Endothelial cell of umbilical vein (primary cell): ENCODE measurements at regions not wholly inside any gene's neighbourhood (a gene's known extent, or its start where the extent isn't known, plus 50 kb on each side); places are given as distances from the start of the nearest gene placed in this dataset.

Experiments used
- BruUV-seq: library from RNA; stranded (reverse); fragments of 400-500 nt; replicated peaks from 2 replicates; lab custom pipeline; 2021; lab: Mats Ljungman, UMichigan
- CTCF ChIA-PET: fragments of 300-600, 350-600 bp; sonication (Branson Sonifier 250); formaldehyde crosslinking; loops from one replicate; lab custom pipeline; 2021; ENCODE audit warnings: antibody characterized with exemption, inconsistent platforms; lab: Charles Lee
- POLR2A ChIA-PET: fragments of 300-600, 350-600 bp; sonication (Branson Sonifier 250); formaldehyde crosslinking; loops from one replicate; lab custom pipeline; 2021; ENCODE audit warnings: antibody characterized with exemption, inconsistent platforms; lab: Charles Lee
- DNase-seq: peaks from one replicate; pipeline ENCODE4 v3.0.0-alpha.2; 2011; ENCODE audit warnings: low read depth, low spot score
- FAIRE-seq: peaks from 2 replicates; lab custom pipeline; 2011; peaks lifted over from hg19 to GRCh38; lab: Jason Lieb, UNC
- H2AFZ ChIP-seq: 2 replicates; pipeline ENCODE4 v1.6.0; 2012; ENCODE audit warnings: low read depth, low read length, control low read depth, inconsistent platforms
- H3K27ac ChIP-seq: 2 replicates; pipeline ENCODE4 v1.5.1; 2011; ENCODE audit warnings: low read depth, mild to moderate bottlenecking, control low read depth, low read length, moderate library complexity; ENCODE audit not compliant: insufficient read depth
- H3K27me3 ChIP-seq, 2 experiments: 2 replicates each; pipeline versions ENCODE4 v1.6.0 to v1.6.1; 2011; ENCODE audit warnings: low read length in 2 of 2, mixed read lengths in 1 of 2; ENCODE audit not compliant: control insufficient read depth in 2 of 2, insufficient read depth in 2 of 2
- H3K36me3 ChIP-seq, 2 experiments: 2 replicates in 1 of 2; 3 replicates in 1 of 2; pipeline ENCODE4 v1.5.1; 2011; ENCODE audit warnings: low read length in 2 of 2, mild to moderate bottlenecking in 1 of 2, moderate library complexity in 1 of 2; ENCODE audit not compliant: control insufficient read depth in 2 of 2, insufficient read depth in 2 of 2; ENCODE audit errors: extremely low read depth in 1 of 2
- H3K4me1 ChIP-seq: 3 replicates; pipeline ENCODE4 v1.5.1; 2011; ENCODE audit warnings: mild to moderate bottlenecking, low read length; ENCODE audit not compliant: control insufficient read depth, insufficient read depth; ENCODE audit errors: extremely low read depth
- H3K4me2 ChIP-seq: 2 replicates; pipeline ENCODE4 v1.6.1; 2011; ENCODE audit warnings: low read length, control low read depth, mixed read lengths; ENCODE audit not compliant: insufficient read depth
- H3K4me3 ChIP-seq, 3 experiments: fragments of 200-600 bp in 1 of 3; sonication (generic), shearing (Covaris generic) in 1 of 3; replicated peaks in 1 of 3; 2 replicates each; pipeline ENCODE4 v1.5.1; 2011 to 2016; ENCODE audit warnings: control low read depth in 3 of 3, low read length in 3 of 3, mild to moderate bottlenecking in 2 of 3, inconsistent platforms in 1 of 3, low read depth in 1 of 3, moderate library complexity in 1 of 3; ENCODE audit not compliant: insufficient read depth in 1 of 3
- H3K79me2 ChIP-seq: 2 replicates; pipeline ENCODE4 v1.6.0; 2012; ENCODE audit warnings: low read length, inconsistent platforms; ENCODE audit not compliant: control insufficient read depth, insufficient read depth
- H3K9ac ChIP-seq: replicated peaks from 2 replicates; pipeline ENCODE3; 2011; ENCODE audit warnings: low read length, control low read depth; ENCODE audit not compliant: insufficient read depth; ENCODE audit errors: extremely low read depth
- H3K9me1 ChIP-seq: replicated peaks from 3 replicates; pipeline ENCODE4 v1.6.0; 2011; ENCODE audit warnings: mild to moderate bottlenecking, low read length; ENCODE audit not compliant: control insufficient read depth, insufficient read depth; ENCODE audit errors: extremely low read depth
- H3K9me3 ChIP-seq: replicated peaks from 2 replicates; pipeline ENCODE4 v1.5.1; 2012; ENCODE audit warnings: low read length, inconsistent platforms; ENCODE audit not compliant: control insufficient read depth, insufficient read depth
- H4K20me1 ChIP-seq: replicated peaks from 2 replicates; pipeline ENCODE3; 2011; ENCODE audit warnings: mild to moderate bottlenecking, low read length; ENCODE audit not compliant: control insufficient read depth, insufficient read depth; ENCODE audit errors: extremely low read depth
- CTCF ChIP-seq, 2 donors: IDR thresholded peaks; 1 replicate in 1 of 2; 2 replicates in 1 of 2; pipeline ENCODE4 v1.5.1; 2011; ENCODE audit warnings: low read length in 2 of 2, mild to moderate bottlenecking in 2 of 2, moderate library complexity in 2 of 2, control low read depth in 1 of 2, inconsistent platforms in 1 of 2, low read depth in 1 of 2; ENCODE audit not compliant: insufficient read depth in 1 of 2; ENCODE audit errors: extremely low read depth in 1 of 2
- EZH2 ChIP-seq: IDR thresholded peaks from 2 replicates; pipeline ENCODE4 v1.6.1; 2012; ENCODE audit warnings: borderline replicate concordance, low read depth, mild to moderate bottlenecking, moderate library complexity, low read length, inconsistent platforms; ENCODE audit not compliant: severe bottlenecking
- FOS ChIP-seq: IDR thresholded peaks from 2 replicates; pipeline ENCODE4 v1.6.1; 2011; ENCODE audit warnings: mild to moderate bottlenecking, low read length, moderate library complexity, borderline replicate concordance; ENCODE audit not compliant: insufficient read depth
- JUN ChIP-seq: IDR thresholded peaks from 2 replicates; pipeline ENCODE4 v1.6.1; 2011; ENCODE audit warnings: borderline replicate concordance, low read depth; ENCODE audit not compliant: insufficient read length, insufficient read depth
- MAX ChIP-seq: IDR thresholded peaks from 2 replicates; pipeline ENCODE4 v1.6.1; 2011; ENCODE audit not compliant: insufficient read depth, insufficient read length
- MYC ChIP-seq: IDR thresholded peaks from one replicate; pipeline ENCODE4 v1.6.1; 2011; ENCODE audit warnings: mild to moderate bottlenecking, low read depth, low read length
- POLR2A ChIP-seq: IDR thresholded peaks from 2 replicates; pipeline ENCODE4 v1.6.1; 2012; ENCODE audit warnings: low read depth, mild to moderate bottlenecking, control low read depth, low read length
- dilution Hi-C: fragments of 300-500 bp; cut with MboI; formaldehyde crosslinking; loops from one replicate; pipeline ENCODE4 v1.15.0; 2019; ENCODE audit warnings: low sequenced_read_pairs; ENCODE audit not compliant: extremely low pct_ligation_motif_present
- intact Hi-C: fragments of 100-400 bp; cut with micrococcal nuclease; formaldehyde crosslinking; loops from one replicate; pipeline ENCODE4 v1.10.0; 2022

DNA sequence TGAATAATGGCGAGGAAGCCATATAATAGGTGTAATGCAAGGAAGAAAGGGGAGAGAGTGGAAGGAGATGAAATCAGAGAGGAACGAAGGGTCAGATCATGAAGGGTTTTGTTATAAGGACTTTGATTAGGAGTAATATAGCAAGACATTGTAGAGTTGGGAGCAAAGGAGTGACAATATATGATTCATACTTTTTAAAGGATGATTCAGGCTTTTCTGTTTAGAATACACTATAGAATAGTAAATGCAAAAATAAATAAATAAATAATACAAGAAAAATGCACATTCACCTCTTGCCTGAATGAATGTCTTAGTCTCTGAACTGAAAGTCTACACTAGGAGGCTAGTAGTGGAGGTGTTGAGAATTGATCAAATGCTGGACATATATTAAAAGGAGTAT is 1524.4 kb upstream of the AGA start:
- dilution Hi-C loops = no loop called here

More for the DNA sequence above, 1524.4 kb upstream of the AGA start:
- Histone ChIP-seq H3K4me1 (no peaks in the 10 kb centered on the region), H3K27me3 (no peaks in the 10 kb centered on the region), H2AFZ (no peak overlapping the region), H3K4me2 (no peak overlapping the region), H3K9ac (no peak overlapping the region), H3K9me1 (no peaks in the 10 kb centered on the region), H4K20me1 (no peaks in the 10 kb centered on the region), H3K27ac (no peak overlapping the region), H3K9me3 (peaks cover 6% of the 10 kb centered on the region), H3K36me3 (no peaks in the 10 kb centered on the region), H3K4me3 (no peak overlapping the region), H3K79me2 (no peaks in the 10 kb centered on the region)
- BruUV-seq = no TSS peak
- intact Hi-C loops = no loop called here
- no peak for TF ChIP-seq MYC
- TF ChIP-seq EZH2 = no peak
- TF ChIP-seq JUN = no peak
- TF ChIP-seq FOS = no peak
- TF ChIP-seq CTCF (IDR thresholded peaks at IDR 0.05; ENCODE audit: extremely low read depth in 1 of 2, insufficient read depth in 1 of 2, low read depth in 1 of 2, low read length in 2 of 2) = no peak
- TF ChIP-seq POLR2A = no peak
- no peak for TF ChIP-seq MAX
- no peak for DNase-seq
- no peak for FAIRE-seq
- CTCF ChIA-PET = no interaction called here
- POLR2A ChIA-PET = no interaction called here
